ENCODE measurements at regions not wholly inside any gene's neighbourhood (a gene's known extent, or its start where the extent isn't known, plus 50 kb on each side); places are given as distances from the start of the nearest gene placed in this dataset.

GRCh38 chr3:157574531-157574930 lies 71.3 kb upstream of the VEPH1 start:
- H3K27me3 ChIP-seq (ENCODE audit: insufficient read depth, poor library complexity, severe bottlenecking) = no peaks in the 10 kb centered on the region
- no peak overlapping the region for H3K27ac ChIP-seq (replicated peaks)
- DNase-seq (ENCODE audit: low read depth in 1 of 2, low spot score in 1 of 2) = no peak
- TF ChIP-seq CTCF (IDR thresholded peaks at IDR 0.05; ENCODE audit: insufficient read depth, low read length) = no peak
- no peak for TF ChIP-seq REST (IDR thresholded peaks at IDR 0.05; ENCODE audit: insufficient replicate concordance, low read depth)
- no peak for TF ChIP-seq SPI1 (IDR thresholded peaks at IDR 0.05; ENCODE audit: borderline replicate concordance, low read depth)
- TF ChIP-seq GABPA (IDR thresholded peaks at IDR 0.05; ENCODE audit: low read depth) = no peak
- no peak for TF ChIP-seq POLR2AphosphoS5 (IDR thresholded peaks at IDR 0.05; ENCODE audit: low read depth)
- no peak overlapping the region for H3K4me3 ChIP-seq (replicated peaks; ENCODE audit: insufficient read depth, low read length)

GRCh38 chr3:157573780-157574378 lies 70.7 kb upstream of the VEPH1 start:
- no peak for TF ChIP-seq REST (IDR thresholded peaks at IDR 0.05; ENCODE audit: insufficient replicate concordance, low read depth)
- no peak for TF ChIP-seq CTCF (IDR thresholded peaks at IDR 0.05; ENCODE audit: insufficient read depth, low read length)
- TF ChIP-seq GABPA (IDR thresholded peaks at IDR 0.05; ENCODE audit: low read depth) = no peak
- no peak for TF ChIP-seq SPI1 (IDR thresholded peaks at IDR 0.05; ENCODE audit: borderline replicate concordance, low read depth)
- no peak for TF ChIP-seq POLR2AphosphoS5 (IDR thresholded peaks at IDR 0.05; ENCODE audit: low read depth)
- Histone ChIP-seq H3K27me3 (ENCODE audit: insufficient read depth, poor library complexity, severe bottlenecking) (no peaks in the 10 kb centered on the region), H3K4me3 (replicated peaks; ENCODE audit: insufficient read depth, low read length) (no peak overlapping the region), H3K27ac (replicated peaks) (no peak overlapping the region)
- DNase-seq (ENCODE audit: low read depth in 1 of 2, low spot score in 1 of 2) = no peak

GRCh38 chr3:157573281-157573680 lies 70.1 kb upstream of the VEPH1 start:
- Histone ChIP-seq H3K4me3 (replicated peaks; ENCODE audit: insufficient read depth, low read length) (no peak overlapping the region), H3K27ac (replicated peaks) (no peak overlapping the region), H3K27me3 (ENCODE audit: insufficient read depth, poor library complexity, severe bottlenecking) (no peaks in the 10 kb centered on the region)
- TF ChIP-seq POLR2AphosphoS5 (IDR thresholded peaks at IDR 0.05; ENCODE audit: low read depth) (no peak), REST (IDR thresholded peaks at IDR 0.05; ENCODE audit: insufficient replicate concordance, low read depth) (no peak), SPI1 (IDR thresholded peaks at IDR 0.05; ENCODE audit: borderline replicate concordance, low read depth) (no peak), CTCF (IDR thresholded peaks at IDR 0.05; ENCODE audit: insufficient read depth, low read length) (no peak), GABPA (IDR thresholded peaks at IDR 0.05; ENCODE audit: low read depth) (no peak)
- no peak for DNase-seq (ENCODE audit: low read depth in 1 of 2, low spot score in 1 of 2)

Measured in HL-60 (cell line).